ENCODE measurements at regions not wholly inside any gene's neighbourhood (a gene's known extent, or its start where the extent isn't known, plus 50 kb on each side); places are given as distances from the start of the nearest gene placed in this dataset.

DNA sequence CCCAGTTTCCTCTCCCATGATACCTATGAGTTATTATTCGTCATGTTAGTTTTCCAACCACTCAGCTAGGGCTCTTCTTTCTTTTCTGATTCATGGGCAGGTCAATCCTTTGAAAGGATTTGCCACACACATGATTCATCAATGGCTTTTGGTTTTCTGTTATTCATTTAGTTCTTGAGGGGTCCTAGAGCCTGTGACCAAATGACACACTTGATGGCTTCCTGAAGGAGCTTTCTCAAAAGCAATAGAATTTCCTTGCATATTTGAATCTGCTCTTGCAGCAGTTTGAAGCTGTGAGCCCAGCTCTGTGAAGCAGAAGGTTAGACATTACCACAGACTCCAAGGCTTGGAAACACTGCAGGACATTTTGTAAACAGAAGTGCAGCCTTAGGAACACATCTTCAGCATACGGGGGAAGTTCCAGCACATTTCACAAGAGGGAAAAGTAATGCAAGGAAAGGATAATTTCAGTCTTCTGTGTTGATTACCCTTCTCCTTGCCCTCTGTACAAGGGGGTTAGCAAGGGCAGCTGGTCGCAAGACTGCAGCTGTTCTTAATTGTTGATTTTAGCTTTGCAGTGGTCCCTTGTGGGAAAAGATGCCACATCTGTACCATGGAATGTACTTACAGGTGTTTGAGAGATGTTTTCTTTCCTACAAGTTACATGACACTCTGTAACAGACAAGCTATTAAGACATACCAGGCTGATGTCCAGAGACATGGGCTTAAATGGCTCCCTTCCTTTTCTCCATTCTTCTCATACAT lies 338.6 kb downstream of the KCNRG start:
- TF ChIP-seq, protein P1, sequence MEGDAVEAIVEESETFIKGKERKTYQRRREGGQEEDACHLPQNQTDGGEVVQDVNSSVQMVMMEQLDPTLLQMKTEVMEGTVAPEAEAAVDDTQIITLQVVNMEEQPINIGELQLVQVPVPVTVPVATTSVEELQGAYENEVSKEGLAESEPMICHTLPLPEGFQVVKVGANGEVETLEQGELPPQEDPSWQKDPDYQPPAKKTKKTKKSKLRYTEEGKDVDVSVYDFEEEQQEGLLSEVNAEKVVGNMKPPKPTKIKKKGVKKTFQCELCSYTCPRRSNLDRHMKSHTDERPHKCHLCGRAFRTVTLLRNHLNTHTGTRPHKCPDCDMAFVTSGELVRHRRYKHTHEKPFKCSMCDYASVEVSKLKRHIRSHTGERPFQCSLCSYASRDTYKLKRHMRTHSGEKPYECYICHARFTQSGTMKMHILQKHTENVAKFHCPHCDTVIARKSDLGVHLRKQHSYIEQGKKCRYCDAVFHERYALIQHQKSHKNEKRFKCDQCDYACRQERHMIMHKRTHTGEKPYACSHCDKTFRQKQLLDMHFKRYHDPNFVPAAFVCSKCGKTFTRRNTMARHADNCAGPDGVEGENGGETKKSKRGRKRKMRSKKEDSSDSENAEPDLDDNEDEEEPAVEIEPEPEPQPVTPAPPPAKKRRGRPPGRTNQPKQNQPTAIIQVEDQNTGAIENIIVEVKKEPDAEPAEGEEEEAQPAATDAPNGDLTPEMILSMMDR (IDR thresholded peaks at IDR 0.05), result no peak
- TF ChIP-seq POLR2A (IDR thresholded peaks at IDR 0.05), result no peak

Measured in heart left ventricle (tissue), 13 donors.